H1 (cell line): ENCODE measurements at regions not wholly inside any gene's neighbourhood (a gene's known extent, or its start where the extent isn't known, plus 50 kb on each side); places are given as distances from the start of the nearest gene placed in this dataset.

ENCODE experiments used
- CTCF ChIA-PET: fragments of 300-600 bp; sonication (Branson Sonifier 250); formaldehyde crosslinking; loops from one replicate; lab custom pipeline; 2021; ENCODE audit not compliant: partially characterized antibody; lab: Charles Lee
- POLR2A ChIA-PET: fragments of 300-600 bp; sonication (Branson Sonifier 250); formaldehyde crosslinking; loops from one replicate; lab custom pipeline; 2021; ENCODE audit warnings: inconsistent platforms; ENCODE audit not compliant: partially characterized antibody; lab: Charles Lee
- DNase-seq, 2 experiments: peaks; one replicate each; pipeline versions ENCODE4 v3.0.0 to v3.0.0-alpha.2; 2010 to 2022; ENCODE audit warnings: low spot score in 2 of 2, low read depth in 1 of 2, mixed read lengths in 1 of 2
- FAIRE-seq: peaks from 2 replicates; lab custom pipeline; 2011; peaks lifted over from hg19 to GRCh38; lab: Jason Lieb, UNC
- H2AFZ ChIP-seq: 2 replicates; pipeline ENCODE4 v1.8.1; 2012; ENCODE audit warnings: low read length, inconsistent platforms
- H2AK5ac ChIP-seq: 2 replicates; pipeline ENCODE4 v1.6.1; 2013; ENCODE audit warnings: low read depth, low read length
- H2BK120ac ChIP-seq: replicated peaks from 2 replicates; pipeline ENCODE3; 2013; ENCODE audit warnings: low read depth, low read length, inconsistent platforms
- H2BK12ac ChIP-seq: 2 replicates; pipeline ENCODE4 v1.6.1; 2013; ENCODE audit warnings: low read depth, low read length
- H2BK15ac ChIP-seq: 2 replicates; pipeline ENCODE4 v1.6.1; 2013; ENCODE audit warnings: low read length
- H2BK20ac ChIP-seq: 2 replicates; pipeline ENCODE4 v1.6.1; 2013; ENCODE audit warnings: low read length
- H2BK5ac ChIP-seq: 2 replicates; pipeline ENCODE4 v1.6.1; 2013; ENCODE audit warnings: low read depth, low read length
- H3K14ac ChIP-seq: 2 replicates; pipeline ENCODE4 v1.6.1; 2013; ENCODE audit warnings: inconsistent platforms; ENCODE audit not compliant: insufficient read length
- H3K18ac ChIP-seq: 2 replicates; pipeline ENCODE4 v1.6.1; 2013; ENCODE audit warnings: low read length; ENCODE audit errors: extremely low read depth
- H3K23ac ChIP-seq: 2 replicates; pipeline ENCODE4 v1.6.1; 2013; ENCODE audit warnings: inconsistent platforms; ENCODE audit not compliant: insufficient read length
- H3K23me2 ChIP-seq: 2 replicates; pipeline ENCODE4 v1.6.1; 2013; ENCODE audit warnings: low read depth, low read length
- H3K27ac ChIP-seq: 2 replicates; pipeline ENCODE4 v1.6.1; 2011; ENCODE audit warnings: low read depth, low read length, inconsistent platforms
- H3K27me3 ChIP-seq, 4 experiments: replicated peaks in 1 of 4; 1 replicate in 1 of 4; 2 replicates in 3 of 4; pipeline versions ENCODE4 v1.6.1 to v1.8.1; 2011 to 2013; ENCODE audit warnings: low read length in 3 of 4, mild to moderate bottlenecking in 3 of 4, inconsistent platforms in 2 of 4, mixed read lengths in 2 of 4, moderate library complexity in 1 of 4; ENCODE audit not compliant: control insufficient read depth in 3 of 4, insufficient read depth in 3 of 4; ENCODE audit errors: extremely low read depth in 1 of 4
- H3K36me3 ChIP-seq, 4 experiments: 2 replicates each; pipeline versions ENCODE4 v1.6.1 to v1.8.1; 2011 to 2013; ENCODE audit warnings: mild to moderate bottlenecking in 4 of 4, low read length in 3 of 4, moderate library complexity in 2 of 4, control low read depth in 1 of 4, inconsistent platforms in 1 of 4; ENCODE audit not compliant: insufficient read depth in 4 of 4, control insufficient read depth in 2 of 4
- H3K4ac ChIP-seq: replicated peaks from 2 replicates; pipeline ENCODE3; 2013; ENCODE audit warnings: low read length, low read depth, mixed read lengths, inconsistent platforms; ENCODE audit not compliant: insufficient read length
- H3K4me1 ChIP-seq, 4 experiments: replicated peaks in 1 of 4; 1 replicate in 1 of 4; 2 replicates in 3 of 4; pipeline versions ENCODE4 v1.6.1 to v1.8.1; 2011 to 2013; ENCODE audit warnings: low read length in 3 of 4, inconsistent platforms in 2 of 4, mixed read lengths in 1 of 4; ENCODE audit not compliant: insufficient read depth in 4 of 4, control insufficient read depth in 3 of 4
- H3K4me2 ChIP-seq, 2 experiments: 2 replicates each; pipeline versions ENCODE4 v1.6.1 to v1.8.1; 2011 to 2013; ENCODE audit warnings: low read depth in 2 of 2, low read length in 2 of 2, control low read depth in 1 of 2, inconsistent platforms in 1 of 2, mild to moderate bottlenecking in 1 of 2; ENCODE audit not compliant: insufficient read depth in 1 of 2
- H3K4me3 ChIP-seq, 4 experiments: fragments of 200-600, 300-600 bp in 1 of 4; sonication (generic), shearing (Covaris generic), sonication (Bioruptor Twin) in 1 of 4; 2 replicates each; pipeline versions ENCODE4 v1.5.1 to v1.8.1; 2011 to 2016; ENCODE audit warnings: low read length in 4 of 4, low read depth in 3 of 4, control low read depth in 2 of 4, inconsistent platforms in 2 of 4, mild to moderate bottlenecking in 2 of 4, mixed read lengths in 1 of 4, moderate library complexity in 1 of 4; ENCODE audit not compliant: insufficient read depth in 2 of 4; ENCODE audit errors: extremely low read depth in 1 of 4
- H3K56ac ChIP-seq: replicated peaks from 2 replicates; pipeline ENCODE3; 2013; ENCODE audit warnings: low read depth, mild to moderate bottlenecking, mixed read lengths, low read length, inconsistent platforms; ENCODE audit not compliant: insufficient read length
- H3K79me1 ChIP-seq: 2 replicates; pipeline ENCODE4 v1.6.1; 2013; ENCODE audit warnings: low read depth, low read length, control low read depth
- H3K79me2 ChIP-seq, 2 experiments: 2 replicates each; pipeline versions ENCODE4 v1.6.1 to v1.8.1; 2012 to 2013; ENCODE audit warnings: low read length in 2 of 2, mild to moderate bottlenecking in 2 of 2, inconsistent platforms in 1 of 2; ENCODE audit not compliant: insufficient read depth in 2 of 2, control insufficient read depth in 1 of 2
- H3K9ac ChIP-seq, 4 experiments: replicated peaks in 1 of 4; 1 replicate in 1 of 4; 2 replicates in 3 of 4; pipeline versions ENCODE4 v1.6.1 to v1.8.1; 2011 to 2013; ENCODE audit warnings: low read depth in 3 of 4, low read length in 3 of 4, control low read depth in 2 of 4, mild to moderate bottlenecking in 2 of 4, moderate library complexity in 2 of 4, inconsistent platforms in 1 of 4; ENCODE audit errors: extremely low read depth in 1 of 4
- H3K9me3 ChIP-seq, 2 experiments: 2 replicates each; pipeline versions ENCODE4 v1.6.1 to v1.8.1; 2012 to 2013; ENCODE audit warnings: mild to moderate bottlenecking in 2 of 2, moderate library complexity in 2 of 2, control low read depth in 1 of 2, inconsistent platforms in 1 of 2, low read depth in 1 of 2, low read length in 1 of 2, mixed read lengths in 1 of 2; ENCODE audit not compliant: insufficient read depth in 2 of 2
- H4K20me1 ChIP-seq, 2 experiments: replicated peaks in 1 of 2; 2 replicates each; pipeline versions ENCODE3 to v1.8.1; 2011 to 2013; ENCODE audit warnings: inconsistent platforms in 2 of 2, low read length in 2 of 2, mild to moderate bottlenecking in 1 of 2; ENCODE audit not compliant: insufficient read depth in 2 of 2, control insufficient read depth in 1 of 2
- H4K5ac ChIP-seq: 2 replicates; pipeline ENCODE4 v1.6.1; 2013; ENCODE audit warnings: low read length, low read depth, mixed read lengths, inconsistent platforms; ENCODE audit not compliant: insufficient read length
- H4K8ac ChIP-seq: 2 replicates; pipeline ENCODE4 v1.8.0; 2013; ENCODE audit warnings: mild to moderate bottlenecking, moderate library complexity, low read length, inconsistent platforms; ENCODE audit not compliant: insufficient read depth; ENCODE audit errors: extremely low read depth
- H4K91ac ChIP-seq: replicated peaks from 2 replicates; pipeline ENCODE3; 2013; ENCODE audit warnings: low read length, mixed read lengths, inconsistent platforms; ENCODE audit not compliant: insufficient read length
- CTCF ChIP-seq, 3 experiments: IDR thresholded peaks; 1 replicate in 2 of 3; 2 replicates in 1 of 3; pipeline versions ENCODE4 v1.5.1 to v1.6.1; 2011; ENCODE audit warnings: low read length in 3 of 3, mild to moderate bottlenecking in 3 of 3, inconsistent platforms in 2 of 3, low read depth in 1 of 3, moderate library complexity in 1 of 3; ENCODE audit not compliant: insufficient read depth in 1 of 3; ENCODE audit errors: control extremely low read depth in 1 of 3
- NRF1 ChIP-seq: IDR thresholded peaks from 2 replicates; pipeline ENCODE4 v1.6.1; 2011; ENCODE audit warnings: mild to moderate bottlenecking, low read depth, low read length, improper control_type of control experiment
- RAD21 ChIP-seq, 2 experiments: IDR thresholded peaks in 1 of 2; conservative IDR thresholded peaks in 1 of 2; 2 replicates each; pipeline ENCODE4 v1.6.1; 2011; ENCODE audit warnings: low read depth in 2 of 2, low read length in 2 of 2, improper control_type of control experiment in 1 of 2, inconsistent platforms in 1 of 2, mild to moderate bottlenecking in 1 of 2, moderate library complexity in 1 of 2
- TAF1 ChIP-seq: IDR thresholded peaks from 2 replicates; pipeline ENCODE4 v1.6.1; 2011; ENCODE audit warnings: mild to moderate bottlenecking, low read depth, low read length
- TCF12 ChIP-seq: IDR thresholded peaks from 2 replicates; pipeline ENCODE4 v1.6.1; 2011; ENCODE audit warnings: low read depth, mild to moderate bottlenecking, low read length
- WGBS, 2 experiments: shearing (Covaris generic) in 1 of 2; methylation state at CpG; one replicate each; pipeline versions ENCODE4 v1.1.6 to v1.1.7; 2013 to 2015; ENCODE audit warnings: low lambda C conversion rate in 2 of 2, mixed read lengths in 2 of 2, inconsistent platforms in 1 of 2, low coverage in 1 of 2, missing lambda C conversion rate in 1 of 2; ENCODE audit not compliant: insufficient replicate concordance in 2 of 2, insufficient coverage in 1 of 2, insufficient read length in 1 of 2; ENCODE audit errors: extremely low coverage in 1 of 2, missing lambda C conversion rate in 1 of 2; 5-methylcytosine and 5-hydroxymethylcytosine counted together

- no peak overlapping the region for H3K4me2 ChIP-seq
- TF ChIP-seq CTCF (IDR thresholded peaks at IDR 0.05; ENCODE audit: control extremely low read depth in 1 of 3, insufficient read depth in 1 of 3, low read depth in 1 of 3, low read length in 3 of 3) (peak; percentile 31 to 55 (median 45)), RAD21 (IDR thresholded peaks at IDR 0.05 in 1 of 2, conservative IDR thresholded peaks at IDR 0.05 in 1 of 2; ENCODE audit: low read depth in 2 of 2, low read length in 2 of 2) (peak; percentile 52 to 68), TAF1 (no peak), NRF1 (no peak), TCF12 (no peak)
- H3K9ac ChIP-seq: no peak overlapping the region
- no peak overlapping the region for H3K27ac ChIP-seq
- no peak overlapping the region for H2AFZ ChIP-seq
- H3K36me3 ChIP-seq: no peaks in the 10 kb centered on the region
- no peaks in the 10 kb centered on the region for H3K4me1 ChIP-seq
- no peak overlapping the region for H2BK5ac ChIP-seq
- H3K4ac ChIP-seq: no peak overlapping the region
- no peak overlapping the region for H3K14ac ChIP-seq
- no peaks in the 10 kb centered on the region for H4K20me1 ChIP-seq
- no peak overlapping the region for H2BK20ac ChIP-seq
- no peaks in the 10 kb centered on the region for H3K79me1 ChIP-seq
- H2BK15ac ChIP-seq: no peak overlapping the region
- H3K23me2 ChIP-seq: no peaks in the 10 kb centered on the region
- no peak overlapping the region for H2BK120ac ChIP-seq
- H3K4me3 ChIP-seq: no peak overlapping the region
- no peak overlapping the region for H2AK5ac ChIP-seq
- CTCF ChIA-PET: no interaction called here
- H3K79me2 ChIP-seq: no peaks in the 10 kb centered on the region
- H3K18ac ChIP-seq: no peak overlapping the region
- POLR2A ChIA-PET: no interaction called here
- H3K9me3 ChIP-seq: peaks cover 55 to 75% of the 10 kb centered on the region in 2 experiments
- H3K23ac ChIP-seq: no peak overlapping the region
- H3K27me3 ChIP-seq: no peaks in the 10 kb centered on the region
- DNase-seq (no peak), FAIRE-seq (no peak)
- no peak overlapping the region for H4K8ac ChIP-seq
- no peak overlapping the region for H4K5ac ChIP-seq
- H2BK12ac ChIP-seq: no peak overlapping the region
- H4K91ac ChIP-seq: no peak overlapping the region
- 80% methylated on average over 6 of the region's 6 CpGs; no CpG with 5 or more reads in 1 of the 2 experiments for WGBS, 2 experiments
- H3K56ac ChIP-seq: no peak overlapping the region
These were observed 77.2 kb upstream of the MC3R start for GRCh38 chr20:56171087-56172012.
